ENCODE measurements at regions not wholly inside any gene's neighbourhood (a gene's known extent, or its start where the extent isn't known, plus 50 kb on each side); places are given as distances from the start of the nearest gene placed in this dataset.

DNA sequence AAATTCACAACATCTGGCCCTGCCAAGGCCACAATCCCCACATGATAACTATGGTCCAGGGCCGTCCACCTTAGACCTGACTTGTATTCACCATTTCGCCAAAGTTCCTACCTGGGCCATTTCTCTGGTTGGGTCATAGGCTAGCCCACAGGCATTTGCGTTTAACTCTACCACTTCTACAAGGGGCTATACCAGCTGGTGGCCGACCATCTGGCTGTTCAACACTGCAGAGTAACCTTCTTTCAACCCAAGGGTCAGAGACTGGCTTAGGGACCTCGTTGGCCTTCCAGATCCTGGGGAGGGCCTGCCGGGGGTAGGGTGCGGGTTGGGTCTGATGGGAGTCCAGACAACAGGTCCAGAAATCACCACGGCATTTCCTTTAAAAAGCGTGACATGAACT is 242.3 kb upstream of the C16orf82 start:
- TF ChIP-seq, protein P1, sequence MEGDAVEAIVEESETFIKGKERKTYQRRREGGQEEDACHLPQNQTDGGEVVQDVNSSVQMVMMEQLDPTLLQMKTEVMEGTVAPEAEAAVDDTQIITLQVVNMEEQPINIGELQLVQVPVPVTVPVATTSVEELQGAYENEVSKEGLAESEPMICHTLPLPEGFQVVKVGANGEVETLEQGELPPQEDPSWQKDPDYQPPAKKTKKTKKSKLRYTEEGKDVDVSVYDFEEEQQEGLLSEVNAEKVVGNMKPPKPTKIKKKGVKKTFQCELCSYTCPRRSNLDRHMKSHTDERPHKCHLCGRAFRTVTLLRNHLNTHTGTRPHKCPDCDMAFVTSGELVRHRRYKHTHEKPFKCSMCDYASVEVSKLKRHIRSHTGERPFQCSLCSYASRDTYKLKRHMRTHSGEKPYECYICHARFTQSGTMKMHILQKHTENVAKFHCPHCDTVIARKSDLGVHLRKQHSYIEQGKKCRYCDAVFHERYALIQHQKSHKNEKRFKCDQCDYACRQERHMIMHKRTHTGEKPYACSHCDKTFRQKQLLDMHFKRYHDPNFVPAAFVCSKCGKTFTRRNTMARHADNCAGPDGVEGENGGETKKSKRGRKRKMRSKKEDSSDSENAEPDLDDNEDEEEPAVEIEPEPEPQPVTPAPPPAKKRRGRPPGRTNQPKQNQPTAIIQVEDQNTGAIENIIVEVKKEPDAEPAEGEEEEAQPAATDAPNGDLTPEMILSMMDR (IDR thresholded peaks at IDR 0.05 in 2 of 3, conservative IDR thresholded peaks at IDR 0.05 in 1 of 3; ENCODE audit: borderline replicate concordance in 1 of 3, insufficient read depth in 1 of 3, low read depth in 2 of 3, low read length in 2 of 3), result no peak
- TF ChIP-seq ELF1 (IDR thresholded peaks at IDR 0.05; ENCODE audit: borderline replicate concordance, low read depth) (no peak), JUND (IDR thresholded peaks at IDR 0.05) (no peak), POLR2A (IDR thresholded peaks at IDR 0.05; ENCODE audit: borderline replicate concordance, extremely low read depth, insufficient read depth, insufficient read length) (no peak), EZH2phosphoT487 (IDR thresholded peaks at IDR 0.05; ENCODE audit: borderline replicate concordance) (no peak)
- TF ChIP-seq, protein P2, sequence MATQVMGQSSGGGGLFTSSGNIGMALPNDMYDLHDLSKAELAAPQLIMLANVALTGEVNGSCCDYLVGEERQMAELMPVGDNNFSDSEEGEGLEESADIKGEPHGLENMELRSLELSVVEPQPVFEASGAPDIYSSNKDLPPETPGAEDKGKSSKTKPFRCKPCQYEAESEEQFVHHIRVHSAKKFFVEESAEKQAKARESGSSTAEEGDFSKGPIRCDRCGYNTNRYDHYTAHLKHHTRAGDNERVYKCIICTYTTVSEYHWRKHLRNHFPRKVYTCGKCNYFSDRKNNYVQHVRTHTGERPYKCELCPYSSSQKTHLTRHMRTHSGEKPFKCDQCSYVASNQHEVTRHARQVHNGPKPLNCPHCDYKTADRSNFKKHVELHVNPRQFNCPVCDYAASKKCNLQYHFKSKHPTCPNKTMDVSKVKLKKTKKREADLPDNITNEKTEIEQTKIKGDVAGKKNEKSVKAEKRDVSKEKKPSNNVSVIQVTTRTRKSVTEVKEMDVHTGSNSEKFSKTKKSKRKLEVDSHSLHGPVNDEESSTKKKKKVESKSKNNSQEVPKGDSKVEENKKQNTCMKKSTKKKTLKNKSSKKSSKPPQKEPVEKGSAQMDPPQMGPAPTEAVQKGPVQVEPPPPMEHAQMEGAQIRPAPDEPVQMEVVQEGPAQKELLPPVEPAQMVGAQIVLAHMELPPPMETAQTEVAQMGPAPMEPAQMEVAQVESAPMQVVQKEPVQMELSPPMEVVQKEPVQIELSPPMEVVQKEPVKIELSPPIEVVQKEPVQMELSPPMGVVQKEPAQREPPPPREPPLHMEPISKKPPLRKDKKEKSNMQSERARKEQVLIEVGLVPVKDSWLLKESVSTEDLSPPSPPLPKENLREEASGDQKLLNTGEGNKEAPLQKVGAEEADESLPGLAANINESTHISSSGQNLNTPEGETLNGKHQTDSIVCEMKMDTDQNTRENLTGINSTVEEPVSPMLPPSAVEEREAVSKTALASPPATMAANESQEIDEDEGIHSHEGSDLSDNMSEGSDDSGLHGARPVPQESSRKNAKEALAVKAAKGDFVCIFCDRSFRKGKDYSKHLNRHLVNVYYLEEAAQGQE (IDR thresholded peaks at IDR 0.05; ENCODE audit: low read depth), result no peak
